MG63 (cell line): ENCODE measurements at regions not wholly inside any gene's neighbourhood (a gene's known extent, or its start where the extent isn't known, plus 50 kb on each side); places are given as distances from the start of the nearest gene placed in this dataset.
"Not testable (repeated sequence)": the region's sequence is repeated elsewhere in the genome, so short reads cannot be mapped to it uniquely, and the experiment has no call there.

Experiments
- DNase-seq: peaks from one replicate; pipeline ENCODE4 v3.0.0-alpha.2; 2020
- H3K27me3 ChIP-seq: fragments of 250-450 bp; sonication (Bioruptor Pico); 2 replicates; pipeline ENCODE4 v1.5.1; 2020; ENCODE audit warnings: mild to moderate bottlenecking, moderate library complexity
- H3K36me3 ChIP-seq: fragments of 250-450 bp; sonication (Bioruptor Pico); 2 replicates; pipeline ENCODE4 v1.5.1; 2020; ENCODE audit warnings: mild to moderate bottlenecking, moderate library complexity
- H3K4me3 ChIP-seq: fragments of 250-450 bp; sonication (Bioruptor Pico); 2 replicates; pipeline ENCODE4 v1.5.1; 2020; ENCODE audit warnings: mild to moderate bottlenecking, moderate library complexity
- H3K9me3 ChIP-seq: fragments of 250-450 bp; sonication (Bioruptor Pico); 2 replicates; pipeline ENCODE4 v1.5.1; 2020; ENCODE audit warnings: mild to moderate bottlenecking, moderate library complexity

DNA sequence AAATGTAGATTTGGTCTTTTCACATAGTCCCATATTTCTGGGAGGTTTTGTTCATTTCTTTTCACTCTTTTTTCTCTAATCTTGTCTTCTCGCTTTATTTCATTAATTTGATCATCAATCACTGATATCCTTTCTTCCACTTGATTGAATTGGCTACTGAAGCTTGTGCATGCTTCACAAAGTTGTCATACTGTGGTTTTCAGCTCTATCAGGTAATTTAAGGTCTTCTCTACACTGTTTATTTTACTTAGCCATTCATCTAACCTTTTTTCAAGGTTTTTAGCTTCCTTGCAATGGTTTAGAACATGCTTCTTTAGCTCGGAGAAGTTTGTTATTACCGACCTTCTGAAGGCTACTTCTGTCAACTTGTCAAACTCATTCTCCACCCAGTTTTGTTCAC, 51.6 kb upstream of the FSIP2 start:
- not testable (repeated sequence) for H3K27me3 ChIP-seq, DNase-seq, H3K4me3 ChIP-seq, H3K36me3 ChIP-seq, H3K9me3 ChIP-seq

DNA sequence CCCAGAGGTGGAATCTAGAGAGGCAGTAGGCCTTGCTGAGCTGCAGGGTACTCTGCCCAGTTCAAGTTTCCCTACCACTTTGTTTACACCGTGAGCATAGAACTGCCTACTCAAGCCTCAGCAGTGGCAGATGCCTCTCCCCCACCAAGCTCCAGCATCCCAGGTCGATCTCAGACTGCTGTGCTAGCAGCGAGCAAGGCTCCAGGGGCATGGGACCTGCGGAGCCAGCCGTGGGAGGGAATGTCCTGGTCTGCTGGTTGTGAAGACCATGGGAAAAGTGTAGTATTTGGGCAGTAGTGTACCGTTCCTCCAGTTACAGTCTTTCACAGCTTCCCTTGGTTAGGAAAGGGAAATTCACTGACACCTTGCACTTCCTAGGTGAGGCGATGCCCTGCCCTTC, 50.6 kb upstream of the FSIP2 start:
- H3K36me3 ChIP-seq, result no peaks in the 10 kb centered on the region
- no peaks in the 10 kb centered on the region for H3K27me3 ChIP-seq
- no peaks in the 10 kb centered on the region for H3K9me3 ChIP-seq
- H3K4me3 ChIP-seq, result no peak overlapping the region
- DNase-seq, result no peak
